Ishikawa (cell line): ENCODE measurements at regions not wholly inside any gene's neighbourhood (a gene's known extent, or its start where the extent isn't known, plus 50 kb on each side); places are given as distances from the start of the nearest gene placed in this dataset.

ENCODE experiments used
- CEBPB ChIP-seq: IDR thresholded peaks from 2 replicates; pipeline ENCODE4 v1.6.1; 2012
- CREB1 ChIP-seq: IDR thresholded peaks from 2 replicates; pipeline ENCODE4 v1.6.1; 2012; ENCODE audit warnings: low read depth
- EGR1 ChIP-seq: IDR thresholded peaks from 2 replicates; pipeline ENCODE4 v1.6.1; 2012
- EP300 ChIP-seq: IDR thresholded peaks from 2 replicates; pipeline ENCODE4 v1.6.1; 2012; ENCODE audit warnings: borderline replicate concordance
- FOXM1 ChIP-seq: IDR thresholded peaks from 2 replicates; pipeline ENCODE4 v1.6.1; 2012; ENCODE audit warnings: low read depth, borderline replicate concordance
- MAX ChIP-seq: IDR thresholded peaks from 2 replicates; pipeline ENCODE4 v1.6.1; 2012
- NFIC ChIP-seq: IDR thresholded peaks from 2 replicates; pipeline ENCODE4 v1.6.1; 2012
- RAD21 ChIP-seq: IDR thresholded peaks from 2 replicates; pipeline ENCODE4 v1.6.1; 2012; ENCODE audit warnings: low read depth
- REST ChIP-seq: IDR thresholded peaks from 2 replicates; pipeline ENCODE4 v1.6.1; 2012; ENCODE audit warnings: low read depth, mild to moderate bottlenecking
- TAF1 ChIP-seq: IDR thresholded peaks from 2 replicates; pipeline ENCODE4 v1.6.1; 2012; ENCODE audit warnings: low read depth, mild to moderate bottlenecking
- TCF12 ChIP-seq: IDR thresholded peaks from 2 replicates; pipeline ENCODE4 v1.6.1; 2012; ENCODE audit warnings: low read depth
- TEAD4 ChIP-seq: IDR thresholded peaks from 2 replicates; pipeline ENCODE4 v1.6.1; 2012
- USF1 ChIP-seq: IDR thresholded peaks from 2 replicates; pipeline ENCODE4 v1.6.1; 2012
- YY1 ChIP-seq: IDR thresholded peaks from 2 replicates; pipeline ENCODE4 v1.6.1; 2012; ENCODE audit warnings: low read depth
- ZBTB7A ChIP-seq: IDR thresholded peaks from 2 replicates; pipeline ENCODE4 v1.6.1; 2012; ENCODE audit warnings: low read depth

DNA sequence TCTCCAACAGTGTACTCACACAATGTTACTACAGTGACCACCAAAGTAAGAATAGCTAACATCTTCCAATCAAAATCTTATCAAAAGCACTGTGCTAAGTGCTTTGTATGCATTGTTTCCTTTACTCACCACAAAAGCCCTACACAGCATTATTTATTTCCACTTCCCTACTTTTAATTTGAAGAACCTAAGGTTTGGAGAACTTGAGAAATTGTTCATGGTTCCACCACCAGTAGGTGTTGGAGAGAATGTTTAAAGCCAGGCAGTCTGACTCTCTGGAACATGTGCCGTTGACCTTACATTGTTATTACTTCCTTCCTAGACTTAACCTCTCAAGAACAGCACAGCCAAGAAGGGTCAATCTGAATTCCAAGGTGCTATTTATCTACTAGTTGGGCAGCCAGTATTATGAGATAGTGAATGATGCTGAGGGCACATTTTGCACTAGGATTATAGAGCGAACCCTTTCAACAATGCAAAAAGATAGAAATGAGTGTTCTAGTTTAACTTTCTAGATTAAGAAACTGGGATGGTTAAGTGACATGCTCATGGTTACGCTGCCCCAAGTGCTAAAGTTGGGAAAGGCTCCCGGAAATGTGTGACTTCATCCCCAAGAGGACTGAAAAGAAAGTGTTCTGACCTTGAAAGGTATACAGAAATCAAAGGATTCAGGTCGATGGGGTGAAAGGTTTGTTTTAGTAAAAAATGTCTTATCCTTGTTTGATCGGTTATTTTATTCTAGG is 55.2 kb upstream of the FAM136A start:
- no peak for TF ChIP-seq EP300
- TF ChIP-seq TEAD4, result no peak
- no peak for TF ChIP-seq USF1
- TF ChIP-seq REST, result no peak
- no peak for TF ChIP-seq FOXM1
- TF ChIP-seq EGR1, result no peak
- TF ChIP-seq TAF1, result no peak
- TF ChIP-seq ZBTB7A, result no peak
- TF ChIP-seq RAD21, result no peak
- TF ChIP-seq TCF12, result no peak
- TF ChIP-seq YY1, result no peak
- no peak for TF ChIP-seq NFIC
- TF ChIP-seq CEBPB, result no peak
- no peak for TF ChIP-seq MAX
- no peak for TF ChIP-seq CREB1

DNA sequence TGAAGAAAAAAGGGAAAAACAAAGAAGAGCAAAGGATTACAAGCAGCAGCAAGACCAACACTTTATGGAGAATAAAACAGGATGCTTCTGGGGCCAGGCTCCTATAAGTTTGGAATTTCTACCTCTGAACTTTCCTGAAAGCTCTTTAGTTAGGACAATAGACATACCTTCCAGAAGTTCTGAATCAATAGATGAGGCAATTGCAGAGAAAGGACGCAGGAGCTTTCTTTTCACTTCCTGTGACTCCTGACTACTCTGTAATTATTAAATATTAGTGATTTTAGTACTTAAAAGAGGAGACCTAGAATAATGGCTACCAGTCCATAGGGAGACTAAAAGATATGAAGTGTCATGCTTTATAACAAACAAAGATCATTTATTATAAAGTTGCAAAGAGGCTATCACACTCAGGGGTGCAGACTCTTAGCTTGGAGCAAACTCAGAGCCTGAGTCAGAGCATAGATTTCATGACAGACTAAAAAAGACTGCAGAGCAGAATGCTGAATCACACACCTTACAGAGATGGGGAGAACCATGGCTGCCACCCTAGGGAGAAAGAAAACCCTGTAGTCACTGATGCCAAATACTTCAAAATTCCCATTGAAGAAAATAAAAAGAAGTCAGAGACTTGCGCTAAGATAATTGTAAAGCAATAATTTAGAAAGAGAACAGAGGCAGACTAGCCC is 52.5 kb upstream of the FAM136A start:
- TF ChIP-seq FOXM1, result no peak
- TF ChIP-seq REST, result no peak
- TF ChIP-seq MAX, result no peak
- TF ChIP-seq YY1, result no peak
- no peak for TF ChIP-seq CREB1
- TF ChIP-seq RAD21, result no peak
- TF ChIP-seq ZBTB7A, result no peak
